ENCODE measurements at regions not wholly inside any gene's neighbourhood (a gene's known extent, or its start where the extent isn't known, plus 50 kb on each side); places are given as distances from the start of the nearest gene placed in this dataset.

DNA sequence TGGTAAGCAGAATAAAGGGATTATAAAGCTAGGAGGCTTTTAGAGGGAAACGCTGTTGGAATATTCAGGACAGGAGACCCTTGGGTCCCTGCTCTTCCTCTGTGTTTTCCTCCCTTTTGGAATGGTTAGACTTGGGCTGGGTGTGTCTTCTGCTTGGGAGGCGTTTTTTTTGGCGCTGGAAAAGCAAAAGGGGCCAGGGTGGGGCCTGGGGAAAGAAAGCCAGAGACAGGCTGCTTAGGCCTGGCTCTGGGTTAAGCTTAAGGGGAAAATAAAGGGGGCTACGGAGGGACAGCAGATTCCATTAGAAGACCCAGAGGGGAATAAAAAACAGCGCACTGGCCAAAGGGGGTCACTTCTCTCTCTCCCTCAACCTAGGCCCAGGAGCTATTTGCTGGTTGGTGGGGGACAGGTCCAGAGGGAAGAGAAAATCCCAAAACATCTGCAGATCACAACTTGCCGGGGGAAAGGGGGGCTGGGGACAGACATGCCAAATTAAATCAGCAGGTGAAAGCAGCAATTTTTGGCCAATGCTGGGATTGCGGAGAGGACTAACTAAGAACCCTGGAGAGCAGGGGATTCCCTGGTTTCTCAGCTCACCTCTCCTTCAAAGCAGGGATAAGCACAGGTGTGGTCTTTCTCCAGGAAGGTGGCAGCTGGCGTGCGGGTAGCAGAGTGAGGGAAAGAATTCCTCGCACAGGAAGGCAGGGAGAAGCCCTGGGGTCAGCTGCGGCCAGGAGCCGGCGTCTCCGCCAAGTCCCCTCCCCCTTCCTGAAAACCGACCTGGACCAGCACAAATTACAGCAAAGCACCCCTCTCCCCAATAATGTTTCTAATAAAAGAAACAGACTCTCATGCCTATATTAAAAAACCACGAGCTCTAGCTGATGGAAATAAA is 82.2 kb upstream of the AK4 start:
- POLR2A ChIA-PET (ENCODE audit: unreplicated experiment): no interaction called here

GRCh38 chr1:65066419-65066765 is 81.6 kb upstream of the AK4 start:
- TF ChIP-seq CTCF (conservative IDR thresholded peaks at IDR 0.05; ENCODE audit: low read depth, low read length) (no peak), EZH2phosphoT487 (IDR thresholded peaks at IDR 0.05; ENCODE audit: borderline replicate concordance, low read length) (no peak), EZH2 (IDR thresholded peaks at IDR 0.05; ENCODE audit: low read length, unreplicated experiment) (no peak)
- Histone ChIP-seq H3K27me3 (ENCODE audit: low read length) (no peaks in the 10 kb centered on the region), H3K79me2 (ENCODE audit: low read length) (no peaks in the 10 kb centered on the region), H3K9ac (ENCODE audit: low read length) (peak overlapping the region; percentile 38), H3K4me2 (ENCODE audit: low read length) (peak overlapping the region; percentile 91), H4K20me1 (ENCODE audit: low read length) (no peaks in the 10 kb centered on the region), H3F3A (ENCODE audit: low read length, unreplicated experiment) (no peaks in the 10 kb centered on the region), H3K36me3 (ENCODE audit: low read depth, low read length) (no peaks in the 10 kb centered on the region), H3K4me3 (ENCODE audit: low read length) (peak overlapping the region; percentile 88), H3K4me1 (ENCODE audit: insufficient read depth, low read length) (peaks cover 8% of the 10 kb centered on the region; the same call in 1 of the 2 replicates), H3K9me3 (ENCODE audit: low read length) (no peaks in the 10 kb centered on the region), H3K27ac (ENCODE audit: low read length) (no peak overlapping the region), H3K9me2 (replicated peaks; ENCODE audit: low read length) (no peaks in the 10 kb centered on the region), H2AFZ (ENCODE audit: low read length) (peak overlapping the region; percentile 96)
- POLR2A ChIA-PET (ENCODE audit: unreplicated experiment): no interaction called here
- no TSS peak for BruUV-seq (replicated peaks)
- no peak for DNase-seq
- CTCF ChIA-PET: no interaction called here
- intact Hi-C loops (cut with micrococcal nuclease): loop anchor here (5.0 to 10.0 kb wide), 2 partner anchors 356 to 1178 kb away; partner anchors contain the start of genes LEPR and LEPROT
- no peak for ATAC-seq

More for the DNA sequence above, 82.2 kb upstream of the AK4 start:
- H3F3A ChIP-seq (ENCODE audit: low read length, unreplicated experiment): no peaks in the 10 kb centered on the region
- peak overlapping the region; percentile 38 for H3K9ac ChIP-seq (ENCODE audit: low read length)
- TF ChIP-seq CTCF (conservative IDR thresholded peaks at IDR 0.05; ENCODE audit: low read depth, low read length): no peak
- no peak for TF ChIP-seq EZH2 (IDR thresholded peaks at IDR 0.05; ENCODE audit: low read length, unreplicated experiment)
- no peak for TF ChIP-seq EZH2phosphoT487 (IDR thresholded peaks at IDR 0.05; ENCODE audit: borderline replicate concordance, low read length)
- peak overlapping the region; percentile 88 for H3K4me3 ChIP-seq (ENCODE audit: low read length)
- BruUV-seq (replicated peaks): no TSS peak
- H3K27ac ChIP-seq (ENCODE audit: low read length): no peak overlapping the region
- ATAC-seq: no peak
- no peaks in the 10 kb centered on the region for H4K20me1 ChIP-seq (ENCODE audit: low read length)
- H3K9me2 ChIP-seq (replicated peaks; ENCODE audit: low read length): no peaks in the 10 kb centered on the region
- H3K9me3 ChIP-seq (ENCODE audit: low read length): no peaks in the 10 kb centered on the region
- CTCF ChIA-PET: interaction anchor here (2.1 kb wide), 1 partner anchor 143 kb away, joined by 9 read pairs; no protein-coding TSS in a partner anchor
- peak overlapping the region; percentile 91 for H3K4me2 ChIP-seq (ENCODE audit: low read length)
- no peaks in the 10 kb centered on the region for H3K27me3 ChIP-seq (ENCODE audit: low read length)
- intact Hi-C loops (cut with micrococcal nuclease): loop anchor here (5.0 to 10.0 kb wide), 2 partner anchors 357 to 1179 kb away; partner anchors contain the start of genes LEPR and LEPROT
- H2AFZ ChIP-seq (ENCODE audit: low read length): peak overlapping the region; percentile 96
- no peaks in the 10 kb centered on the region for H3K36me3 ChIP-seq (ENCODE audit: low read depth, low read length)
- no peak for DNase-seq
- H3K4me1 ChIP-seq (ENCODE audit: insufficient read depth, low read length): peaks cover 8% of the 10 kb centered on the region; the same call in 1 of the 2 replicates
- H3K79me2 ChIP-seq (ENCODE audit: low read length): no peaks in the 10 kb centered on the region

Data from PC-3 (cell line).